ENCODE measurements at regions not wholly inside any gene's neighbourhood (a gene's known extent, or its start where the extent isn't known, plus 50 kb on each side); places are given as distances from the start of the nearest gene placed in this dataset.

GRCh38 chr5:68960456-68960855 is 133.4 kb upstream of the SLC30A5 start:
- TF ChIP-seq CTCF (IDR thresholded peaks at IDR 0.05) (no peak), POLR2A (IDR thresholded peaks at IDR 0.05) (no peak)

All from lower leg skin (tissue), 3 donors.